ENCODE measurements at regions not wholly inside any gene's neighbourhood (a gene's known extent, or its start where the extent isn't known, plus 50 kb on each side); places are given as distances from the start of the nearest gene placed in this dataset.
A peak's percentile ranks its signal among the peaks of the same experiment; 100 is the strongest.

GRCh38 chr10:71066600-71066999, 145.8 kb upstream of the UNC5B start:
- no peak for DNase-seq

DNA sequence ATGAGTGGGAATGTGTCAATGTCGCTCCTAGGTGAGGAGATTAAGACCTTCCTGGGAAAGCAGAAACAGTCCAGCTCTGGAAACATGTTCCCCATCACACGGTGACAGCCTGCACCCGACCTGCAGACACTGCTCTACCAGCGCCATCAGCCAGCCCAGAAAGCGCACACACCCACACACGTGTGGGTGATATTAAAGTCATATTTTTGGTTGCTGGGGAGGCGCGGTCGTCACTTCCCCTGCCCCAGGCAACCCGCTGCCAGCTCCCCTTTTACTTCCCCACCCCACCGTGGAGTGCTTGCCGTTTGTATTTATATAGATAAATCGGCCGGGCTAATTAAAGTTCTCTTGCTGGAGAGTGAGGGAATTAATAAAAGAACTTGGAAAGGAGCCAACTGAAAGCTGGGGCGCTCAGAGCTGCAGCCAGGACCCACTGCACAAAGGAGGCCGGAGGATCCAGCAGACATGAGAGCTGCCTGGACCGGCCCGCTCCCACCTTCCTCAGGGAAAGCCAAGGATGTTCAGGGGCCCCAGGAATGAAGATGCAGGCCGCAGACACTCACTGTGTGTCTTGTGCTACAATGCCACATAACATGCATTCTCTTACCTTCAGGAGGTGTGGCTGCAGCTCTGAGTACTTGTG, 145.2 kb upstream of the UNC5B start:
- peak in 26 of 56 donors; percentile 3 to 75 (median 33) for DNase-seq

DNA sequence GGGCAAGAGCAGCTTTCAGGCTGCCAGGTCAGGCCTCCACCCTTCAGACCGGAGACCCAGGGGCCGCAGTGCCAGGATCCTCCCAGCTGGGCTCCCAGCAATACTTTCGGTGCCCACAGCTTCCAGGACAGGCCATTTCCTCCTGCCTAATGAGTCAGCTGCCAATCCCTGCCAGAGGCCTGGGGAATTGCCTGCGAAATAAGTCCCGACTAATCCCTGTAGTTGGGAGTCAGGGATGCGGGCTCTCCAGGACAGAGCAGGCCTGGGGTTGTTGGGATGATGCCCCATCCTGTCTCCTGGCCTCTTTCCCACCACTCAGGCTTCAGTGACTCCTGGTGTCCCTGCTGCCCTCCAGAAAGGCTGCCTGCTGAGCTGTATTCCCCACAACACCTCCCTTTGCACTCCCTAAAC, 143.5 kb upstream of the UNC5B start:
- DNase-seq: peak in 22 of 56 donors; percentile 8 to 56 (median 27)

DNA sequence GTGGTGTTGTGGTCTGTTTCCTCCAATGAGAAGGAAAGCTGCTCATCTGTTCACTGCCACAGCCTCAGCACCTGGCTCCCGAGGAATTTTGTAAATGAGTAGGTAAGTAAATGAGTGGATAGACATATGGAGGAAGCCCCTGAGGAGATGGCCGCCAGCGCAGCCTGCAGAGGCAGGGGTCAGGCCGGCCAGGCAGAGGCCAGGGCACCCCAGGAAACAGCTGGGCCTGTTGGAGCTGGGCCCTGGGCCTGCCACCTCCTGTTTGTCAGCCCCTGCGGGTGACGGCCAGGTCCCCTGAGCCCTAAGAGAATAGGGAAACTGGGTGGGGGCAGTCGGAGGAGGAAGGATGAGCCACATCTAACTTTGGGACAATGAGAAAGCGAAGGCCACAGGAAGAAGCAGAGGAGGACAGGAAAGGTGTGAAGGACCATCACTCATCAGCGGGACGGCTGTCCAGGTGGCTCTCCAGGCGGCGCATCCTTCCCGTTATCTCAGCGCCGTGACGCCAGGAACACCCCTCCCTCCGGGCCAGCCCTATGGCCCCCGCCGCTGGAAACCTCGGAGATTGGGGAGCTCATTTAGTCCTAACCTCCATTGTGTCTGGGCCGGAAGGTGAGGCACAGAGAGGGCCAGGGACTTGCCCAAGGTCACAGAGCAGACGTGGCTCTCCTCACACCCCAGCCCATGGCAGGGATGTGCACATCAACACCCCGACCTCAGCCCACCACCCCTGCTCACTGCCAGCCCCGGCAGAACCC, 142.3 kb upstream of the UNC5B start:
- DNase-seq: no peak

- DNase-seq: no peak
Observed at GRCh38 chr10:71070741-71071140, 141.6 kb upstream of the UNC5B start.

DNA sequence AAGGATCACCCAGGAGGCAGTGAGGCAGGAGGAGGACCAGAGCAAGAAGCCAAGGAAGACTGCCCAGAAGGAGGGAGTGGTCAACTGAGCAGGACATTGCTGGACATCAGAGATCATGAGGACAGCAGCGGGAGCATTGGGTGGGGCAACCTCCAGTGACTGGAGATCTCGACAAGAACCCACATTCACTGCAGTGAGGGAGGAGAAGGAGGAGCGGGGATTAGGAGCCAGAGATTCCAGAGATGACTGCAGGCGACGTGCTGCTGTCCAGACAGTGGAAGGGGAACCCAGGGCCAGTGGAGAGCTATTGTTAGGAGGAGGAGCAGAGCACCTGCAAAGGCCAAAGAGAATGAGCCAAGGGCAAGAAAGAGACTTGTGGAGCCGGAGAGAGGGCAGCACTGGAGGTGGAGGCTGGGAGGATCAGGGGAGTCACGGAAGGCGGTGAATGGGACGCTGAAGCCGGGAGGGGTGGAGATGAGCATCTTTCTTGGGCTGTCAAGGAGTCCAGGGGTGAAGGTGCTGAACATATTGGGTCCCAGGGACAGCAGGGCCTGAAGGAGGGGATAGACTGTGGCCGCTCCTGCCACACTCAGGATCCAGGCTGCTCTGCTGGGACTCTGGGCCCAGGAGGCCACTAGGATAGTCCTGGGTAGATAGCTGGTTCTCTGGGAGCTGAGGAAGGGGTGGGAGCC, 140.1 kb upstream of the UNC5B start:
- DNase-seq: no peak

GRCh38 chr10:71072823-71073210, 139.6 kb upstream of the UNC5B start:
- DNase-seq: no peak

- no peak for DNase-seq
Observed at GRCh38 chr10:71073451-71074175, 138.8 kb upstream of the UNC5B start.

- no peak for DNase-seq
Observed at GRCh38 chr10:71074176-71074755, 138.1 kb upstream of the UNC5B start.

DNA sequence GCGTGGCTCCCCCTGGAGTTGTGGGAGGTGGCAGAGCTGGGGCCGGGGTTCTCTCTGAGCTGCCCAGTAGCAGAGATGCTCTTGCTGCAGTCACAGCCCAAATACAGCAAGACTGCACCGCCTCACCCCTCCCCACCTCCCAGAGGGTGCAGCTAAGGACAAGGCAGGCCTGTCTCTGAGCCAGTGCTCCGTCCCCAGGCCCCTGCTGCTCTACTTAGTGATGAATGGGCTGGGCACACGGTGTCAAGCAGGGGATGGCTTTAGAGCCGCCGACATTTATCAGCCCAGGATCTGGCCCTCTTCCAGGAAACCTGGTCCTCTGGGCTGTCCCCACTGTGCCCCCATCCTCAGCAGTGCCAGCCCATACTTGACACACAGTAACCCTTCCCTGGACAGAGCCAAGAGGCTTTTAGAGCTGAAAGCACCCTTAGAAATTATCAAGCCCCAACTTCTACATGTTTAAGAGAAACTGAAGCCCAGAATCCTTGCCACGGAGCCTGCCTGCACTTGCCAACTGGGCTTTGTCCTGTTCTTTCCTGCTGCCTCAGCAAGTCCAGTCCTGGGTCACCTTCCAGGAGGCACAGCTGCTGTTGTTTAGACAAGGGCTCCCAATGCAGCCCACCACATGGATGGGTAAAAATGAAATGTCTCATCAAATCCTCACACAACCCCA, 137.1 kb upstream of the UNC5B start:
- DNase-seq: peak in 1 of 56 donors; percentile 37

DNA sequence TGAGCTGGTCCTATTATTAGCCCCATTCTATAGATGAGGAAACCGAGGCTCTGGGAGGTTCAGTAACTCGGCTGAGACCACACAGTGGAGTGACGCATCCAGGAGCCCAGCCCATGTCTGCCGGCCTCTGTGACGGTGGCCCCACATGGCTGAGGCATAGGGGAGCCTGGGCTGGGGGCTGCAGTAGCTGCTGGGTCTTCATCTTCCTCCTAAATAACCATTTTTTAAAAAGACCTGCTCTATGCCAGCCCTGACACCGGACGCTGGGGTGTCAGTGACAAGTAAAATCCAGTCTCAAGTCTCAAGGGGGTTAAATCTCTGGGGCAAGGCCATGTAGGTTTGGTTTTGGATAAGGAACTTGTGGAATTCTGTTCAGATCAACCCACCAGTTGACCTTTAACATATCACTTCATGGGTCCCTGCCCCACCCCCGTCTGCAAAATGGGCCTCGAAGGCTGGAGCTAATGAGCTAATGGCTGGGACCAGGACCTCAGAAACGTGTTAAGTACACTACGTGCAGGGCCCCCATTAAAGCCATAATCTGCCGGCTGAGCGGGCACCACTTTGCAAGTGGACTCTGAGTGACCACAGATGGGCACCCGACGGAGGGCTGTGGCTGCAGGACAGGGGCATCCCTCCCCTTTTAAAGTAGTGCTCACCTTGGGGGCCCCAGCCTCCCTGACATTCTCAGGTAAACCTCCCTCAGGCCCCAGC, 136.5 kb upstream of the UNC5B start:
- DNase-seq: no peak

DNA sequence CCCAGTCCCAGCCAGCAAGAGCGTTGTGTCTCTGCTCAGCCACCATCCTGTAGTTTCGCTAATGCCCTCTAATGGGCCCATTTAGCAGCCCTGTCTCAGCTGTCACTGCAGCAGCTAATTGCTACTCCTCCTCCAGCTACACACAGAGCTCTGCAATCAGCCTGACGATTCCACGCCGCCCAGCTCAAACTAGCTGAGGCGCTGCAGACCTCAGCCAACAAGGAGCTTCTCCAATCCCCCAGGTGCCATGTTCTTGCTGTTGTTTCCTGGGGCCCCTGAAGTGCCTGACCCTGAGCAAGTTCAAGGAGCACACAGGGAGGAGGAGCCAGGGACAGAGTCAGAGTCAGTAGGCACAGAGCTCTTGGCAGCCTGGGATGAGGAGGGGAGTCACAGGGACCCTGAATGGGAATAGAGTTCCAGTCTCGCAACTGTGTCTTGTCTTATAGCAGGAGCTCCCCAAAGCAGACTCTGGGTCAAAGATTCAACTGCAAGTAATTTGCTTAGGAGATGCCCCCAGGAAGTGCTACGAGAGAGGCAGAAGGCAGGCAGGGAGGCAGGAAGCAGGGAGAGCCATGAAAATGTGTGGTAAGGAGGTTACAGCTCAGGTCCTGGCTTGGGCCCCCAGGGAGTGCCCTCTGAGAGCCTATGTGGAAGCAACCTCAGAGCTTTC, 135.8 kb upstream of the UNC5B start:
- DNase-seq: peak in 8 of 56 donors; percentile 17 to 49 (median 26)

DNA sequence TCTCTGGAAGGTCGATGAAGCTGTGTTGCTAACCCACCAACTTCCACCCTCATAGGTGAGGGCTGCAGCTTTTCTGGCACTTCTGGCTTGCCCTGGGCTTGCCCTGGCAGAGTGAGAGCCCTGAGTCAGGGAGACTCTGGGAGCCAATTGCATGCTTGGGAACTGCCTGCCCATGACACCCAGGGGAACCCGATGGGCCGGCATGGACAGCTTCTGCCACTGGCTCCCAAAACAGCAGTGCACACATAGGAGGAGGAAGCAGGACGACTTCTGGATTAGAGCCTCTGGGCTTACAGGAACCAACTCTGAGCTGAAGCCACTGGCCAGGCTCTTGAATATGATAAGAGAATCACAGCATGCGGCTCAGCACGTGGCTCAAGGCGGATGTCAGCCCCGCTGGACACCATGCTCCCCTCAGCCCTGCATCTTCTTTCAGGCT, 135.2 kb upstream of the UNC5B start:
- no peak for DNase-seq

DNA sequence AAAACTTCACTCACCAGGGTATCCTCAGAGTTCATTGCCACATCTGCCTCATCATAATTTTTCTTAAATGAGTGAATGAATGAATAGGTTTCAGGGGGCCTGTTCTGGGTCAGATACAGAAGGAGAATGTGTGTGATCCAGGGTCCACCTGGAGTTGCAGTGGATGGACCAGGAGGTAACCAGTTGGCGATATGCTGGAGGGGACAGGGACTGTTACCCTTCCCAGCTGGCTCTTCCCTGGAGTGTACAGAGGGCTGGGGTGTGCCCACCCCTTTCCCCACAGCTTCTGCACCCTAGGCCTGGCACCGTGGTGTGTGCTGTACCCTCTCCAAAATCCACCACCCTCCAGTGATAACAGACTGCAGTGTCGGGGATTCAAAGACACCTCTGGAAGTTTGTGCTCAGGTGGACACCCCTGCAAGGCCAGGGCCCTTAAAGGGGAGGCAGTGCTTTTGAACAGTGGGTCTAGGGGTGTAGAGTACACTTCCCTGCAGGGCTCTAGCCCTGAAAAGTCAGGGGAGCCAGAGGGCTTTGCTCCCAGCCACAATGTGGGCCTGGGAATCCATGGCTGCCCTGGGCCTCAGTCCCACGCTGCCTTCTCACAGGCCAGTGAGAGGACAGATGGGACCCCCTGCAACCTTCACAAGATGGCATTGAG, 134.4 kb upstream of the UNC5B start:
- DNase-seq: no peak

DNA sequence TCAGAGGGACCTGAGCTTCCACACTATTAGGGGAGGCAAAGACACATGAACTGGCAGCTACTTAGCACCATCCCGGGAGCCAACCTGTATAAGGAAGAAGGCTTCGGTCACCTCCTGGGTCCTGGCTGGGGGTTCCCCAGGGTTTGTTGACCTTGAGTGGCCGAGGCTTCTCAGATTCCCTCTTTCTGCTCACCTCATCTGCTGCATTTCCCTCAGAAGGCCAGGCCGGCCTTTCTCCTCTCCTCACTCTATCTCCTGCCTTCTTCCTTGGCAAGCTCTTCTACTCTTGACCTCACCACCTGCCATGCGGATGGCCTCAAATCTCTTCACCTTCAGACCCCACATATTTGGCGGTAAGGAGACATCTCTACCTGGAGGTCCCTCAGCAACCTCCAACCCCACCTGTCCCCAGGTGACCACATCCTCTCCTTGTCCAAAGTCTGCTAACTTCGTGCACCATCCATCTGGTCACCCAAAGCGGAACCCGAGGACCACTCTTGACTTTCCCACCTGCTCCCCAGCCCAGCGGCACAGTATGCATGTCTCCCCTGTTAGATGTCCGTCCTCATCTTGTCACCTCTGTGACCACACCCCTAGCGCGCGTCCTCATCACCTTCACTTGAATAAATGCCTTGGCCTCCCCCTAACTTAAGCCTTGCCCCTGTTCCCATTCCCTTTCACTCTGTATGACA, 133.8 kb upstream of the UNC5B start:
- DNase-seq: no peak

DNA sequence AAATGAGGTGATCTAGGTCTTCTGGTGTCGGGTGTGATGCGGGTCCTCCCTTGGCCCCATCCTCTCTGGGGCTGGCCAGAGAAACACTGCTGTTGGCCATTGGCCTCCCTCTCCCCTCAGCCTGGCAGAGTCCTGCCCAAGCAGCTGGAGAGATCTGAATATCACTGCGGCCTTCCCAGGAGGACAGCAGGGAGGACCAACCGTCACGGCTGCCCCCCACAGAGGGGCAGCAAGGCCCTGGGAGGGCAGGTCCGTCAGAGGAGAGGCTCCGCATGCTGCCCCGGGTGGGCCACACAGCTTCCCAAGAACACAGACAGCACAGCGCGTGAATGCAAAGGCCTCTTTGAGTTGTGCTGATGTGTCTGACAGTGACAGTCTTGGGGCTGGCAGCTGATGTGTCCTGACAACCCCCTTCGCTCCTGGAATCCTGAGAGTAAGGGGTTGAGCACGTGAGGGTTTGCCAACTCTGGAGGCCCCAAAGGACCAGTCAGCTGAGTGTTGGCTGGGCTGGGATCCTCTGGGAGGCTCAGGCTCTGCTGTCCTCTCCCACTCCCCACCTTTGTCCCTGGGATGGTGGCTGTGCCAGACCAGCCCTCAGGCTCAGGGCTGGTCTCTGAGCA, 132.5 kb upstream of the UNC5B start:
- DNase-seq: no peak

GRCh38 chr10:71080381-71081228, 131.8 kb upstream of the UNC5B start:
- DNase-seq: no peak
